Pancreas (tissue), 10 donors: ENCODE measurements at regions not wholly inside any gene's neighbourhood (a gene's known extent, or its start where the extent isn't known, plus 50 kb on each side); places are given as distances from the start of the nearest gene placed in this dataset.

Source experiments
- ATAC-seq, 4 donors: fragments of 200-7000 bp; cut with Tn5 transposase; one replicate each; pipeline versions ENCODE4 v1.8.0 to v1.9.1; 2020; ENCODE audit warnings: mild to moderate bottlenecking in 4 of 4, moderate library complexity in 4 of 4
- DNase-seq, 6 donors: peaks; one replicate each; pipeline ENCODE4 v3.0.0-alpha.2; 2020
- FAIRE-seq: peaks from 2 replicates; lab custom pipeline; 2012; peaks lifted over from hg19 to GRCh38; lab: Jason Lieb, UNC
- H3K27ac ChIP-seq, 4 donors: fragments of 200-600 bp; sonication (generic); 1 replicate in 3 of 4; 2 replicates in 1 of 4; pipeline versions ENCODE4 v1.5.0 to v1.8.0; 2020
- H3K27me3 ChIP-seq, 4 donors: fragments of 200-600 bp; one replicate each; pipeline ENCODE4 v1.8.0; 2021
- H3K36me3 ChIP-seq, 3 donors: fragments of 200-600 bp; sonication (generic) in 1 of 3; one replicate each; pipeline versions ENCODE4 v1.5.0 to v1.8.0; 2020 to 2021
- H3K4me1 ChIP-seq, 3 donors: fragments of 200-600 bp; one replicate each; pipeline ENCODE4 v1.8.0; 2021
- H3K4me3 ChIP-seq, 4 donors: fragments of 200-600 bp; sonication (generic) in 2 of 4; one replicate each; pipeline versions ENCODE4 v1.5.0 to v1.8.0; 2020 to 2021
- H3K9me3 ChIP-seq, 4 donors: fragments of 200-600 bp; one replicate each; pipeline ENCODE4 v1.8.0; 2021
- WGBS, 2 donors: extraction: QIAGEN DNeasy Blood & Tissue Kit; methylation state at CpG; one replicate each; pipeline ENCODE4 v1.1.7; 2013; 5-methylcytosine and 5-hydroxymethylcytosine counted together
- intact Hi-C, 3 donors: fragments of 100-400 bp; cut with DNase I; formaldehyde crosslinking; loops; one replicate each; pipeline versions ENCODE4 v1.11.1 to v1.14.2; 2022
- TF ChIP-seq, protein P1 (sequence below), 4 donors: fragments of 200-600 bp; sonication (generic) in 3 of 4; IDR thresholded peaks; one replicate each; pipeline versions ENCODE4 v1.5.0 to v1.8.0; 2021; ENCODE audit warnings: antibody characterized with exemption in 4 of 4
- donor health status: healthy with polysubstance abuse.
- donor health status: DM: no; HTN: no; CAD: no; lungs with moderate emphysema.
- donor health status: DM: no; HTN: no; CAD: no.
- donor health status: control.
- donor health status: control.
- donor health status: Bipolar disorder and iron deficiency.
- donor health status: DM: yes; HTN: yes; CAD: no.
- donor health status: DM: no; HTN: no; CAD: no.
- donor health status: DM: no; HTN: no; CAD: no.
- donor health status: DM: yes; HTN: yes; CAD: no.

GRCh38 chrX:40880712-40881111 lies 145.4 kb upstream of the MED14 start:
- 56 to 69% methylated on average over 3 of the region's 3 CpGs for WGBS, 2 donors
- Histone ChIP-seq H3K27me3 (peaks cover 0 to 9% (median 0%) of the 10 kb centered on the region in 4 donors), H3K9me3 (no peaks in the 10 kb centered on the region), H3K27ac (no peak overlapping the region), H3K4me1 (no peaks in the 10 kb centered on the region), H3K4me3 (no peak overlapping the region), H3K36me3 (no peaks in the 10 kb centered on the region)
- intact Hi-C loops = no loop called here
- DNase-seq = no peak
- TF ChIP-seq, protein P1, sequence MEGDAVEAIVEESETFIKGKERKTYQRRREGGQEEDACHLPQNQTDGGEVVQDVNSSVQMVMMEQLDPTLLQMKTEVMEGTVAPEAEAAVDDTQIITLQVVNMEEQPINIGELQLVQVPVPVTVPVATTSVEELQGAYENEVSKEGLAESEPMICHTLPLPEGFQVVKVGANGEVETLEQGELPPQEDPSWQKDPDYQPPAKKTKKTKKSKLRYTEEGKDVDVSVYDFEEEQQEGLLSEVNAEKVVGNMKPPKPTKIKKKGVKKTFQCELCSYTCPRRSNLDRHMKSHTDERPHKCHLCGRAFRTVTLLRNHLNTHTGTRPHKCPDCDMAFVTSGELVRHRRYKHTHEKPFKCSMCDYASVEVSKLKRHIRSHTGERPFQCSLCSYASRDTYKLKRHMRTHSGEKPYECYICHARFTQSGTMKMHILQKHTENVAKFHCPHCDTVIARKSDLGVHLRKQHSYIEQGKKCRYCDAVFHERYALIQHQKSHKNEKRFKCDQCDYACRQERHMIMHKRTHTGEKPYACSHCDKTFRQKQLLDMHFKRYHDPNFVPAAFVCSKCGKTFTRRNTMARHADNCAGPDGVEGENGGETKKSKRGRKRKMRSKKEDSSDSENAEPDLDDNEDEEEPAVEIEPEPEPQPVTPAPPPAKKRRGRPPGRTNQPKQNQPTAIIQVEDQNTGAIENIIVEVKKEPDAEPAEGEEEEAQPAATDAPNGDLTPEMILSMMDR (IDR thresholded peaks at IDR 0.05) = no peak
- ATAC-seq = no peak
- no peak for FAIRE-seq

- Histone ChIP-seq H3K4me3 (no peak overlapping the region), H3K4me1 (no peaks in the 10 kb centered on the region), H3K9me3 (no peaks in the 10 kb centered on the region), H3K36me3 (no peaks in the 10 kb centered on the region), H3K27ac (no peak overlapping the region), H3K27me3 (no peaks in the 10 kb centered on the region)
- intact Hi-C loops = no loop called here
- DNase-seq (no peak), ATAC-seq (no peak), FAIRE-seq (no peak)
- 77 to 81% methylated on average over 7 of the region's 7 CpGs for WGBS, 2 donors
- TF ChIP-seq, protein P1 (IDR thresholded peaks at IDR 0.05) = no peak
These were observed 147.8 kb upstream of the MED14 start for GRCh38 chrX:40883021-40883619.

GRCh38 chrX:40885989-40886388 lies 150.6 kb upstream of the MED14 start:
- H3K36me3 ChIP-seq = no peaks in the 10 kb centered on the region
- no peaks in the 10 kb centered on the region for H3K4me1 ChIP-seq
- no peaks in the 10 kb centered on the region for H3K27me3 ChIP-seq
- H3K9me3 ChIP-seq = no peaks in the 10 kb centered on the region
- whole genome bisulfite sequencing, 2 donors = 89% methylated on average over 4 of the region's 4 CpGs
- FAIRE-seq (no peak), ATAC-seq (no peak), DNase-seq (no peak)
- H3K27ac ChIP-seq = no peak overlapping the region
- H3K4me3 ChIP-seq = no peak overlapping the region
- intact Hi-C loops = no loop called here
- TF ChIP-seq, protein P1 (IDR thresholded peaks at IDR 0.05) = no peak

- H3K4me1 ChIP-seq = no peaks in the 10 kb centered on the region
- DNase-seq (no peak), ATAC-seq (no peak), FAIRE-seq (no peak)
- intact Hi-C loops = no loop called here
- WGBS, 2 donors = 89 to 97% methylated on average over 1 of the region's 1 CpG
- H3K9me3 ChIP-seq = no peaks in the 10 kb centered on the region
- TF ChIP-seq, protein P1 (IDR thresholded peaks at IDR 0.05) = no peak
- H3K27ac ChIP-seq = no peak overlapping the region
- no peak overlapping the region for H3K4me3 ChIP-seq
- H3K27me3 ChIP-seq = no peaks in the 10 kb centered on the region
- no peaks in the 10 kb centered on the region for H3K36me3 ChIP-seq
These were observed 152.1 kb upstream of the MED14 start for GRCh38 chrX:40887476-40887875.

- DNase-seq (no peak), FAIRE-seq (no peak), ATAC-seq (no peak)
- H3K4me1 ChIP-seq = no peaks in the 10 kb centered on the region
- no peak overlapping the region for H3K27ac ChIP-seq
- H3K27me3 ChIP-seq = no peaks in the 10 kb centered on the region
- TF ChIP-seq, protein P1 (IDR thresholded peaks at IDR 0.05) = no peak
- H3K36me3 ChIP-seq = no peaks in the 10 kb centered on the region
- H3K9me3 ChIP-seq = no peaks in the 10 kb centered on the region
- H3K4me3 ChIP-seq = no peak overlapping the region
- intact Hi-C loops = no loop called here
These were observed 156.5 kb upstream of the MED14 start for GRCh38 chrX:40891798-40892197.
